GM12878 (cell line): ENCODE measurements at regions not wholly inside any gene's neighbourhood (a gene's known extent, or its start where the extent isn't known, plus 50 kb on each side); places are given as distances from the start of the nearest gene placed in this dataset.

Experiments
- ATF2 ChIP-seq: IDR thresholded peaks from 2 replicates; pipeline ENCODE4 v1.6.1; 2012; ENCODE audit warnings: low read length, inconsistent platforms
- ATF3 ChIP-seq: IDR thresholded peaks from 2 replicates; pipeline ENCODE4 v1.6.1; 2011; ENCODE audit warnings: low read depth, mild to moderate bottlenecking, low read length, moderate library complexity, borderline replicate concordance; ENCODE audit errors: extremely low read depth
- BRCA1 ChIP-seq: IDR thresholded peaks from 2 replicates; pipeline ENCODE4 v1.6.1; 2011; ENCODE audit warnings: low read depth, low read length, improper control_type of control experiment
- CTCF ChIP-seq, 3 experiments: IDR thresholded peaks in 2 of 3; conservative IDR thresholded peaks in 1 of 3; 2 replicates each; pipeline ENCODE4 v1.5.1; 2011; ENCODE audit warnings: low read depth in 3 of 3, low read length in 3 of 3, mild to moderate bottlenecking in 3 of 3, control low read depth in 2 of 3, moderate library complexity in 2 of 3, inconsistent platforms in 1 of 3, mixed read lengths in 1 of 3; ENCODE audit not compliant: control insufficient read depth in 2 of 3, insufficient read depth in 1 of 3; ENCODE audit errors: extremely low read depth in 1 of 3
- EP300 ChIP-seq, 2 experiments: fragments of 150-350 bp in 1 of 2; IDR thresholded peaks; 2 replicates each; pipeline ENCODE4 v1.6.1; 2011 to 2012; ENCODE audit warnings: low read depth in 2 of 2, low read length in 2 of 2, borderline replicate concordance in 1 of 2, improper control_type of control experiment in 1 of 2, inconsistent platforms in 1 of 2; ENCODE audit not compliant: control insufficient read depth in 1 of 2
- EZH2 ChIP-seq: IDR thresholded peaks from 2 replicates; pipeline ENCODE4 v1.6.1; 2012; ENCODE audit warnings: low read depth, mild to moderate bottlenecking, control low read depth, inconsistent platforms, low read length, borderline replicate concordance; ENCODE audit not compliant: control insufficient read depth
- HSF1 ChIP-seq: fragments of 150-350 bp; IDR thresholded peaks from 2 replicates; pipeline ENCODE4 v1.6.1; 2014; ENCODE audit warnings: mild to moderate bottlenecking, low read depth, low read length
- IRF3 ChIP-seq: fragments of 450-650 bp; IDR thresholded peaks from 2 replicates; pipeline ENCODE4 v1.6.1; 2014; ENCODE audit warnings: mild to moderate bottlenecking
- POLR2AphosphoS2 ChIP-seq: IDR thresholded peaks from 2 replicates; pipeline ENCODE4 v1.6.1; 2011; ENCODE audit warnings: low read depth, mild to moderate bottlenecking, low read length, improper control_type of control experiment, moderate library complexity
- POU2F2 ChIP-seq: IDR thresholded peaks from 3 replicates; pipeline ENCODE4 v1.6.1; 2011; ENCODE audit warnings: low read depth, mild to moderate bottlenecking, low read length, borderline replicate concordance
- ZNF207 ChIP-seq: fragments of 450-650 bp; IDR thresholded peaks from 2 replicates; pipeline ENCODE4 v1.6.1; 2014; ENCODE audit warnings: antibody characterized with exemption, mild to moderate bottlenecking, borderline replicate concordance

GRCh38 chr9:16058131-16058549 lies 505.3 kb downstream of the CCDC171 start:
- TF ChIP-seq CTCF (IDR thresholded peaks at IDR 0.05 in 2 of 3, conservative IDR thresholded peaks at IDR 0.05 in 1 of 3; ENCODE audit: control insufficient read depth in 2 of 3, extremely low read depth in 1 of 3, insufficient read depth in 1 of 3, low read depth in 3 of 3, low read length in 3 of 3) (no peak), HSF1 (no peak), POLR2AphosphoS2 (no peak), ATF2 (no peak), EP300 (IDR thresholded peaks at IDR 0.05; ENCODE audit: borderline replicate concordance in 1 of 2, control insufficient read depth in 1 of 2, low read depth in 2 of 2, low read length in 2 of 2) (no peak), POU2F2 (no peak), IRF3 (no peak), BRCA1 (no peak), EZH2 (no peak), ZNF207 (no peak), ATF3 (no peak)
